SK-N-SH (cell line): ENCODE measurements at regions not wholly inside any gene's neighbourhood (a gene's known extent, or its start where the extent isn't known, plus 50 kb on each side); places are given as distances from the start of the nearest gene placed in this dataset.

ENCODE experiments used
- CTCF ChIA-PET: fragments of 300-600, 350-600 bp; formaldehyde crosslinking; extraction: SDS; loops from one replicate; lab custom pipeline; 2021; lab: Yijun Ruan, JAX
- POLR2A ChIA-PET: fragments of 350-600 bp; sonication (Branson Sonifier 250); formaldehyde crosslinking; extraction: SDS; loops from one replicate; lab custom pipeline; 2020; ENCODE audit warnings: antibody characterized with exemption, inconsistent platforms; lab: Yijun Ruan, JAX
- DNase-seq: peaks from one replicate; pipeline ENCODE4 v3.0.0; 2012
- H2AFZ ChIP-seq: fragments of 200-600 bp; sonication (generic); 2 replicates; pipeline ENCODE4 v1.8.1; 2016; ENCODE audit warnings: antibody characterized with exemption, mild to moderate bottlenecking, low read depth
- H3F3A ChIP-seq: fragments of 200-600 bp; sonication (generic); replicated peaks from 2 replicates; pipeline ENCODE3; 2016; ENCODE audit warnings: antibody characterized with exemption, mild to moderate bottlenecking; ENCODE audit not compliant: insufficient read depth
- H3K27ac ChIP-seq, 2 experiments: fragments of 200-500 bp in 1 of 2; fragments of 200-600 bp in 1 of 2; sonication (Bioruptor generic) in 1 of 2; sonication (generic), shearing (Covaris generic) in 1 of 2; 2 replicates each; pipeline versions ENCODE4 v1.5.1 to v1.6.1; 2014 to 2016; ENCODE audit warnings: low read depth in 2 of 2, inconsistent platforms in 1 of 2, low read length in 1 of 2, mild to moderate bottlenecking in 1 of 2, mixed read lengths in 1 of 2
- H3K27me3 ChIP-seq: fragments of 200-600 bp; sonication (generic), shearing (Covaris generic); 2 replicates; pipeline ENCODE4 v1.6.1; 2016; ENCODE audit warnings: mixed run types; ENCODE audit not compliant: insufficient read depth
- H3K36me3 ChIP-seq, 2 experiments: fragments of 200-500 bp in 1 of 2; fragments of 200-600 bp in 1 of 2; sonication (Bioruptor generic) in 1 of 2; sonication (generic) in 1 of 2; replicated peaks in 1 of 2; 2 replicates each; pipeline versions ENCODE3 to v1.5.1; 2014 to 2016; ENCODE audit warnings: low read length in 1 of 2, mild to moderate bottlenecking in 1 of 2; ENCODE audit not compliant: insufficient read depth in 2 of 2, control insufficient read depth in 1 of 2
- H3K4me1 ChIP-seq, 2 experiments: fragments of 200-500 bp in 1 of 2; fragments of 200-600 bp in 1 of 2; sonication (Bioruptor generic) in 1 of 2; sonication (generic), shearing (Covaris generic) in 1 of 2; 2 replicates each; pipeline versions ENCODE4 v1.5.1 to v1.6.1; 2014 to 2016; ENCODE audit warnings: low read depth in 1 of 2, low read length in 1 of 2, mixed run types in 1 of 2; ENCODE audit not compliant: insufficient read depth in 2 of 2, control insufficient read depth in 1 of 2
- H3K4me2 ChIP-seq: fragments of 200-600 bp; sonication (generic), shearing (Covaris generic); 2 replicates; pipeline ENCODE4 v1.6.1; 2017; ENCODE audit warnings: mixed run types
- H3K4me3 ChIP-seq, 2 experiments: fragments of 200-500 bp in 1 of 2; fragments of 200-600 bp in 1 of 2; sonication (Bioruptor generic) in 1 of 2; sonication (generic), shearing (Covaris generic) in 1 of 2; 2 replicates each; pipeline versions ENCODE4 v1.5.1 to v1.8.1; 2014 to 2016; ENCODE audit warnings: low read depth in 2 of 2, inconsistent platforms in 1 of 2, low read length in 1 of 2, mild to moderate bottlenecking in 1 of 2, mixed read lengths in 1 of 2, moderate library complexity in 1 of 2
- H3K79me2 ChIP-seq: fragments of 200-600 bp; sonication (generic); 2 replicates; pipeline ENCODE4 v1.8.1; 2017; ENCODE audit warnings: mild to moderate bottlenecking; ENCODE audit not compliant: insufficient read depth
- H3K9ac ChIP-seq: fragments of 200-600 bp; sonication (generic); 2 replicates; pipeline ENCODE4 v1.6.1; 2017; ENCODE audit warnings: mixed run types
- H3K9me2 ChIP-seq: fragments of 200-600 bp; sonication (generic); 2 replicates; pipeline ENCODE4 v1.6.1; 2017; ENCODE audit warnings: mixed run types
- H3K9me3 ChIP-seq: fragments of 200-600 bp; sonication (generic); 2 replicates; pipeline ENCODE4 v1.6.1; 2017; ENCODE audit warnings: mixed run types, mild to moderate bottlenecking, moderate library complexity
- H4K20me1 ChIP-seq: fragments of 200-600 bp; sonication (generic); 2 replicates; pipeline ENCODE4 v1.6.1; 2017; ENCODE audit warnings: mild to moderate bottlenecking, mixed run types; ENCODE audit not compliant: insufficient read depth
- CHD2 ChIP-seq: fragments of 150-350 bp; IDR thresholded peaks from 2 replicates; pipeline ENCODE4 v1.6.1; 2018; ENCODE audit warnings: low read length; ENCODE audit not compliant: partially characterized antibody
- CTCF ChIP-seq: fragments of 200-600 bp; sonication (generic); IDR thresholded peaks from 2 replicates; pipeline ENCODE4 v1.6.1; 2017; ENCODE audit warnings: antibody characterized with exemption, mild to moderate bottlenecking, moderate library complexity
- FOSL2 ChIP-seq: IDR thresholded peaks from 2 replicates; pipeline ENCODE4 v1.4.0; 2012; ENCODE audit warnings: low read depth, mild to moderate bottlenecking, moderate library complexity, borderline replicate concordance
- FOXJ3 ChIP-seq: sonication (generic); formaldehyde crosslinking; IDR thresholded peaks from 2 replicates; pipeline ENCODE4 v1.5.1; 2020; ENCODE audit warnings: mild to moderate bottlenecking, missing genetic modification reagents
- FOXM1 ChIP-seq: IDR thresholded peaks from 2 replicates; pipeline ENCODE4 v1.4.0; 2012; ENCODE audit warnings: low read depth, mild to moderate bottlenecking
- MAX ChIP-seq: IDR thresholded peaks from 2 replicates; pipeline ENCODE4 v1.4.0; 2012; ENCODE audit warnings: low read depth
- MEF2A ChIP-seq: IDR thresholded peaks from 2 replicates; pipeline ENCODE4 v1.4.0; 2012; ENCODE audit warnings: low read depth, borderline replicate concordance
- MXI1 ChIP-seq: IDR thresholded peaks from 2 replicates; pipeline ENCODE4 v1.6.1; 2012; ENCODE audit warnings: mild to moderate bottlenecking, low read depth, low read length, improper control_type of control experiment
- PBX3 ChIP-seq: IDR thresholded peaks from 2 replicates; pipeline ENCODE4; 2012
- RAD21 ChIP-seq: IDR thresholded peaks from 2 replicates; pipeline ENCODE4 v1.6.1; 2012; ENCODE audit warnings: mild to moderate bottlenecking, low read length
- SIN3A ChIP-seq: IDR thresholded peaks from 2 replicates; pipeline ENCODE4 v1.6.1; 2012; ENCODE audit warnings: low read depth, mild to moderate bottlenecking, low read length, moderate library complexity, borderline replicate concordance
- TCF12 ChIP-seq: IDR thresholded peaks from 2 replicates; pipeline ENCODE4 v1.4.0; 2012
- USF1 ChIP-seq: IDR thresholded peaks from 2 replicates; pipeline ENCODE4 v1.4.0; 2012; ENCODE audit warnings: low read depth, borderline replicate concordance
- USF2 ChIP-seq: fragments of 150-350 bp; IDR thresholded peaks from 2 replicates; pipeline ENCODE4 v1.6.1; 2017; ENCODE audit warnings: antibody characterized with exemption, low read length, low read depth, borderline replicate concordance
- YY1 ChIP-seq: IDR thresholded peaks from 2 replicates; pipeline ENCODE4 v1.4.0; 2012; ENCODE audit warnings: low read depth, mild to moderate bottlenecking
- ZBTB33 ChIP-seq: IDR thresholded peaks from 2 replicates; pipeline ENCODE4 v1.4.0; 2012; ENCODE audit warnings: low read depth, borderline replicate concordance
- WGBS: methylation state at CpG from one replicate; pipeline ENCODE4 v1.1.6; 2017; ENCODE audit warnings: low lambda C conversion rate; 5-methylcytosine and 5-hydroxymethylcytosine counted together

- Histone ChIP-seq H2AFZ (no peak overlapping the region), H3K4me1 (peaks cover 0 to 6% of the 10 kb centered on the region in 2 experiments; a peak in 1 of 4 replicates), H3K79me2 (no peaks in the 10 kb centered on the region), H3F3A (peaks cover 10% of the 10 kb centered on the region), H4K20me1 (no peaks in the 10 kb centered on the region), H3K36me3 (no peaks in the 10 kb centered on the region), H3K4me3 (no peak overlapping the region), H3K27me3 (no peaks in the 10 kb centered on the region), H3K4me2 (no peak overlapping the region), H3K9me2 (no peaks in the 10 kb centered on the region), H3K9me3 (peaks cover 6% of the 10 kb centered on the region; the same call in 1 of the 2 replicates), H3K9ac (no peak overlapping the region), H3K27ac (no peak overlapping the region)
- no peak for DNase-seq
- WGBS = 82% methylated on average over 4 of the region's 4 CpGs
- POLR2A ChIA-PET = no interaction called here
- CTCF ChIA-PET = interaction anchor here (0.7 to 4.9 kb wide), 3 partner anchors 11 to 232 kb away, joined by 3 to 37 read pairs (median 4); no protein-coding TSS in a partner anchor
- TF ChIP-seq USF2 (no peak), SIN3A (no peak), ZBTB33 (no peak), CTCF (no peak), MEF2A (no peak), MXI1 (no peak), FOXM1 (no peak), FOXJ3 (no peak), PBX3 (no peak), RAD21 (no peak), TCF12 (no peak), MAX (no peak), CHD2 (no peak), YY1 (no peak), USF1 (no peak), FOSL2 (no peak)
These were observed 75.1 kb downstream of the WSB1 start for GRCh38 chr17:27368980-27369379.
